IMR-90 (cell line): ENCODE measurements at regions not wholly inside any gene's neighbourhood (a gene's known extent, or its start where the extent isn't known, plus 50 kb on each side); places are given as distances from the start of the nearest gene placed in this dataset.

Experiments
- ATAC-seq: fragments of 200-7000 bp; cut with Tn5 transposase; 2 replicates; pipeline ENCODE4 v1.9.1; 2020; ENCODE audit warnings: low read depth, mild to moderate bottlenecking, moderate library complexity
- BruUV-seq: library from RNA; stranded (reverse); fragments of 400-500 nt; replicated peaks from 2 replicates; lab custom pipeline; 2021; lab: Mats Ljungman, UMichigan
- CTCF ChIA-PET: fragments of 300-600 bp; formaldehyde crosslinking; extraction: SDS; loops from one replicate; lab custom pipeline; 2021; ENCODE audit warnings: antibody characterized with exemption; lab: Yijun Ruan, JAX
- POLR2A ChIA-PET: fragments of 300-600 bp; sonication (Branson Sonifier 250); formaldehyde crosslinking; loops from one replicate; lab custom pipeline; 2022; ENCODE audit warnings: antibody characterized with exemption; ENCODE audit not compliant: unreplicated experiment; lab: Charles Lee
- DNase-seq: peaks from one replicate; pipeline ENCODE4 v3.0.0; 2013
- H2AFZ ChIP-seq: replicated peaks from 2 replicates; pipeline ENCODE3; 2013; ENCODE audit warnings: low read length, mild to moderate bottlenecking; ENCODE audit not compliant: poor library complexity
- H2AK5ac ChIP-seq: 2 replicates; pipeline ENCODE4 v1.6.1; 2013; ENCODE audit warnings: low read depth, low read length, inconsistent platforms
- H2AK9ac ChIP-seq: replicated peaks from 2 replicates; pipeline ENCODE3; 2013; ENCODE audit warnings: mild to moderate bottlenecking, low read depth, low read length, moderate library complexity; ENCODE audit not compliant: poor library complexity
- H2BK120ac ChIP-seq: 2 replicates; pipeline ENCODE4 v1.6.1; 2013; ENCODE audit warnings: low read depth, low read length, inconsistent platforms
- H2BK15ac ChIP-seq: 3 replicates; pipeline ENCODE4 v1.6.1; 2013; ENCODE audit warnings: low read depth, low read length, inconsistent platforms
- H2BK20ac ChIP-seq: 2 replicates; pipeline ENCODE4 v1.6.1; 2013; ENCODE audit warnings: low read depth, mild to moderate bottlenecking, inconsistent platforms, low read length, moderate library complexity
- H2BK5ac ChIP-seq: 2 replicates; pipeline ENCODE4 v1.6.1; 2013; ENCODE audit warnings: mild to moderate bottlenecking, low read depth, low read length, inconsistent platforms; ENCODE audit not compliant: poor library complexity, severe bottlenecking
- H3K14ac ChIP-seq: replicated peaks from 2 replicates; pipeline ENCODE4 v1.6.1; 2013; ENCODE audit warnings: low read depth, low read length, inconsistent platforms
- H3K18ac ChIP-seq: 2 replicates; pipeline ENCODE4 v1.6.1; 2013; ENCODE audit warnings: low read depth, low read length, control low read depth
- H3K23ac ChIP-seq: 2 replicates; pipeline ENCODE4 v1.6.1; 2013; ENCODE audit warnings: low read depth, low read length, inconsistent platforms
- H3K27ac ChIP-seq: 2 replicates; pipeline ENCODE4 v1.5.1; 2013; ENCODE audit warnings: mild to moderate bottlenecking, control low read depth, low read length; ENCODE audit not compliant: insufficient read depth
- H3K27me3 ChIP-seq: 2 replicates; pipeline ENCODE4 v1.6.1; 2013; ENCODE audit warnings: low read length; ENCODE audit not compliant: control insufficient read depth, insufficient read depth
- H3K36me3 ChIP-seq: 2 replicates; pipeline ENCODE4 v1.6.1; 2013; ENCODE audit warnings: low read length, mixed read lengths; ENCODE audit not compliant: control insufficient read depth, insufficient read depth
- H3K4ac ChIP-seq: 2 replicates; pipeline ENCODE4 v1.6.1; 2013; ENCODE audit warnings: low read depth, low read length, inconsistent platforms
- H3K4me1 ChIP-seq: 2 replicates; pipeline ENCODE4 v1.6.1; 2013; ENCODE audit warnings: low read length, mixed read lengths; ENCODE audit not compliant: control insufficient read depth, insufficient read depth
- H3K4me2 ChIP-seq: 2 replicates; pipeline ENCODE4 v1.6.1; 2013; ENCODE audit warnings: low read depth, mild to moderate bottlenecking, control low read depth, low read length, moderate library complexity
- H3K4me3 ChIP-seq: 2 replicates; pipeline ENCODE4 v1.5.1; 2013; ENCODE audit warnings: low read depth, mild to moderate bottlenecking, control low read depth, low read length, moderate library complexity; ENCODE audit not compliant: insufficient read depth
- H3K56ac ChIP-seq: 2 replicates; pipeline ENCODE4 v1.6.1; 2013; ENCODE audit warnings: low read length, inconsistent platforms; ENCODE audit not compliant: insufficient read depth; ENCODE audit errors: extremely low read depth
- H3K79me1 ChIP-seq, 2 experiments: 2 replicates each; pipeline ENCODE4 v1.6.1; 2013; ENCODE audit warnings: low read length in 2 of 2, inconsistent platforms in 1 of 2, low read depth in 1 of 2
- H3K9ac ChIP-seq: 2 replicates; pipeline ENCODE4 v1.6.1; 2013; ENCODE audit warnings: low read depth, low read length, control low read depth
- H3K9me1 ChIP-seq: 2 replicates; pipeline ENCODE4 v1.6.1; 2013; ENCODE audit warnings: low read length, inconsistent platforms; ENCODE audit not compliant: insufficient read depth
- H3K9me3 ChIP-seq: 2 replicates; pipeline ENCODE4 v1.6.1; 2013; ENCODE audit warnings: low read length; ENCODE audit not compliant: control insufficient read depth, insufficient read depth
- H4K20me1 ChIP-seq: 2 replicates; pipeline ENCODE4 v1.6.1; 2013; ENCODE audit warnings: low read length, inconsistent platforms; ENCODE audit not compliant: insufficient read depth
- H4K5ac ChIP-seq: 2 replicates; pipeline ENCODE4 v1.6.1; 2013; ENCODE audit warnings: mild to moderate bottlenecking, low read depth, low read length, control low read depth
- H4K8ac ChIP-seq, 2 experiments: 2 replicates each; pipeline ENCODE4 v1.6.1; 2013; ENCODE audit warnings: low read depth in 2 of 2, low read length in 2 of 2, control low read depth in 1 of 2, inconsistent platforms in 1 of 2
- H4K91ac ChIP-seq: 2 replicates; pipeline ENCODE4 v1.6.1; 2013; ENCODE audit warnings: low read depth, low read length, inconsistent platforms; ENCODE audit not compliant: insufficient read depth
- CHD1 ChIP-seq: IDR thresholded peaks from 2 replicates; pipeline ENCODE4 v1.6.1; 2012; ENCODE audit warnings: low read depth, low read length, improper control_type of control experiment
- FOS ChIP-seq: fragments of 150-350 bp; IDR thresholded peaks from 2 replicates; pipeline ENCODE4 v1.6.1; 2016; ENCODE audit warnings: low read depth, low read length
- MXI1 ChIP-seq: IDR thresholded peaks from 2 replicates; pipeline ENCODE4 v1.6.1; 2012; ENCODE audit warnings: low read depth, mild to moderate bottlenecking, low read length, moderate library complexity, borderline replicate concordance
- RCOR1 ChIP-seq: IDR thresholded peaks from 2 replicates; pipeline ENCODE4 v1.6.1; 2012; ENCODE audit warnings: mild to moderate bottlenecking, low read length, improper control_type of control experiment; ENCODE audit not compliant: insufficient replicate concordance
- dilution Hi-C: fragments of 300-500 bp; cut with HindIII; formaldehyde crosslinking; loops from one replicate; pipeline ENCODE4 v1.14.3; 2018; ENCODE audit warnings: low sequenced_read_pairs; ENCODE audit not compliant: unreplicated experiment
- in situ Hi-C: fragments of 300-500 bp; cut with MboI; formaldehyde crosslinking; loops from 3 replicates; pipeline ENCODE4 v1.14.3; 2019; ENCODE audit warnings: low sequenced_read_pairs, inconsistent platforms, mixed read lengths
- intact Hi-C: fragments of 100-400 bp; cut with micrococcal nuclease; formaldehyde crosslinking; loops from 2 replicates; pipeline ENCODE4 v1.10.0; 2022
- TF ChIP-seq, protein P1 (sequence below): conservative IDR thresholded peaks from 2 replicates; pipeline ENCODE4 v1.5.1; 2012; ENCODE audit warnings: mild to moderate bottlenecking, low read depth, low read length, improper control_type of control experiment
- TF ChIP-seq, protein P2 (sequence below): fragments of 150-350 bp; IDR thresholded peaks from 2 replicates; pipeline ENCODE4 v1.6.1; 2017; ENCODE audit warnings: mild to moderate bottlenecking, antibody characterized with exemption, low read length, low read depth

- TF ChIP-seq FOS (no peak), RCOR1 (no peak)
These were observed 231.1 kb upstream of the IL12A start (continued) for GRCh38 chr3:159757341-159758060.

DNA sequence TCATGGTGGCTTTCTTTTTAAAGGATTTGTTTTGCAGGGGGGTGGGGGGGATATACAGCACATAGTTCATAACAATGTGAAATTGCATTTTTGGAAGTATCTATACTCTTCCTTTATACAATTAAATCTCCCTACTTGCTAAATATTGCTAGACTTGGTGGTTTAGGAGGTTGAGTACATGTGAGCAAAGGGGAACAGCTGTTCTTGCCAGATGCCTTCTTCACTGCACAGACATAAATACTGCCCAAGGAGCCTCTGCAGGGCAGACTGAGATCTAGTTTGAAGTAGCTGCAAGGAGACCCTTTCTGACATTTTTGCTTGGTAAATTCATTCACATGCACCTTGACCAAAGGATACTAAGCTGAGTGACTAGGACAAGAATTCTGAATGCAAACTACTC, 228.6 kb upstream of the IL12A start:
- Histone ChIP-seq H3K36me3 (no peaks in the 10 kb centered on the region), H2AK9ac (no peak overlapping the region), H2BK15ac (no peak overlapping the region), H3K9me1 (peaks cover 15% of the 10 kb centered on the region), H3K4ac (no peak overlapping the region), H3K27ac (no peak overlapping the region), H2AFZ (no peak overlapping the region), H4K20me1 (no peaks in the 10 kb centered on the region; the same call in 1 of the 2 replicates), H3K18ac (no peak overlapping the region), H3K4me2 (no peak overlapping the region), H3K9me3 (no peaks in the 10 kb centered on the region), H3K56ac (no peak overlapping the region), H2BK5ac (no peak overlapping the region), H3K79me1 (peaks cover 8 to 24% of the 10 kb centered on the region in 2 experiments; a peak in 3 of 4 replicates), H3K4me3 (no peak overlapping the region), H3K4me1 (peaks cover 13% of the 10 kb centered on the region), H3K27me3 (no peaks in the 10 kb centered on the region), H2BK120ac (no peak overlapping the region), H4K91ac (no peak overlapping the region), H3K14ac (no peak overlapping the region), H4K8ac (no peak overlapping the region), H2BK20ac (no peak overlapping the region), H3K23ac (no peak overlapping the region), H2AK5ac (no peak overlapping the region), H3K9ac (no peak overlapping the region), H4K5ac (no peak overlapping the region)
- peak; percentile 38 for DNase-seq
- ChIA-PET POLR2A (no interaction called here), CTCF (no interaction called here)
- dilution Hi-C loops: no loop called here
- no peak for ATAC-seq
- intact Hi-C loops: loop anchor here (5.0 to 10.0 kb wide), 3 partner anchors 123 to 655 kb away; no protein-coding TSS in a partner anchor
- TF ChIP-seq, protein P1, sequence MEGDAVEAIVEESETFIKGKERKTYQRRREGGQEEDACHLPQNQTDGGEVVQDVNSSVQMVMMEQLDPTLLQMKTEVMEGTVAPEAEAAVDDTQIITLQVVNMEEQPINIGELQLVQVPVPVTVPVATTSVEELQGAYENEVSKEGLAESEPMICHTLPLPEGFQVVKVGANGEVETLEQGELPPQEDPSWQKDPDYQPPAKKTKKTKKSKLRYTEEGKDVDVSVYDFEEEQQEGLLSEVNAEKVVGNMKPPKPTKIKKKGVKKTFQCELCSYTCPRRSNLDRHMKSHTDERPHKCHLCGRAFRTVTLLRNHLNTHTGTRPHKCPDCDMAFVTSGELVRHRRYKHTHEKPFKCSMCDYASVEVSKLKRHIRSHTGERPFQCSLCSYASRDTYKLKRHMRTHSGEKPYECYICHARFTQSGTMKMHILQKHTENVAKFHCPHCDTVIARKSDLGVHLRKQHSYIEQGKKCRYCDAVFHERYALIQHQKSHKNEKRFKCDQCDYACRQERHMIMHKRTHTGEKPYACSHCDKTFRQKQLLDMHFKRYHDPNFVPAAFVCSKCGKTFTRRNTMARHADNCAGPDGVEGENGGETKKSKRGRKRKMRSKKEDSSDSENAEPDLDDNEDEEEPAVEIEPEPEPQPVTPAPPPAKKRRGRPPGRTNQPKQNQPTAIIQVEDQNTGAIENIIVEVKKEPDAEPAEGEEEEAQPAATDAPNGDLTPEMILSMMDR: no peak
- TF ChIP-seq, protein P2, sequence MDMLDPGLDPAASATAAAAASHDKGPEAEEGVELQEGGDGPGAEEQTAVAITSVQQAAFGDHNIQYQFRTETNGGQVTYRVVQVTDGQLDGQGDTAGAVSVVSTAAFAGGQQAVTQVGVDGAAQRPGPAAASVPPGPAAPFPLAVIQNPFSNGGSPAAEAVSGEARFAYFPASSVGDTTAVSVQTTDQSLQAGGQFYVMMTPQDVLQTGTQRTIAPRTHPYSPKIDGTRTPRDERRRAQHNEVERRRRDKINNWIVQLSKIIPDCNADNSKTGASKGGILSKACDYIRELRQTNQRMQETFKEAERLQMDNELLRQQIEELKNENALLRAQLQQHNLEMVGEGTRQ: no peak
- TF ChIP-seq CHD1 (no peak), MXI1 (no peak)
- no TSS peak for BruUV-seq
- in situ Hi-C loops: no loop called here
